ENCODE measurements at regions not wholly inside any gene's neighbourhood (a gene's known extent, or its start where the extent isn't known, plus 50 kb on each side); places are given as distances from the start of the nearest gene placed in this dataset.

- no peak overlapping the region for H3K4me3 ChIP-seq (ENCODE audit: low read depth, low read length)
- no peak for TF ChIP-seq CTCF (IDR thresholded peaks at IDR 0.05; ENCODE audit: low read depth, low read length, missing control alignments)
Observed at GRCh38 chr13:33340631-33341030, 55.1 kb upstream of the STARD13 start.

GRCh38 chr13:33341861-33342452 lies 56.4 kb upstream of the STARD13 start:
- TF ChIP-seq CTCF (IDR thresholded peaks at IDR 0.05; ENCODE audit: low read depth, low read length, missing control alignments): no peak
- no peak overlapping the region for H3K4me3 ChIP-seq (ENCODE audit: low read depth, low read length)
- no peak for DNase-seq (ENCODE audit: low read depth)
- in situ Hi-C loops (cut with HindIII; ENCODE audit: low sequenced_read_pairs): no loop called here

More at GRCh38 chr13:33340631-33341030, 55.1 kb upstream of the STARD13 start:
- in situ Hi-C loops (cut with HindIII; ENCODE audit: low sequenced_read_pairs): no loop called here
- no peak for DNase-seq (ENCODE audit: low read depth)

- in situ Hi-C loops (cut with HindIII; ENCODE audit: low sequenced_read_pairs): no loop called here
- H3K4me3 ChIP-seq (ENCODE audit: low read depth, low read length): no peak overlapping the region
- no peak for TF ChIP-seq CTCF (IDR thresholded peaks at IDR 0.05; ENCODE audit: low read depth, low read length, missing control alignments)
- no peak for DNase-seq (ENCODE audit: low read depth)
Observed at GRCh38 chr13:33345842-33346241, 60.3 kb upstream of the STARD13 start.

GRCh38 chr13:33347861-33348260 lies 62.3 kb upstream of the STARD13 start:
- no peak overlapping the region for H3K4me3 ChIP-seq (ENCODE audit: low read depth, low read length)
- DNase-seq (ENCODE audit: low read depth): peak; percentile 45
- no peak for TF ChIP-seq CTCF (IDR thresholded peaks at IDR 0.05; ENCODE audit: low read depth, low read length, missing control alignments)
- in situ Hi-C loops (cut with HindIII; ENCODE audit: low sequenced_read_pairs): no loop called here

GRCh38 chr13:33348366-33348765 lies 62.8 kb upstream of the STARD13 start:
- no peak for TF ChIP-seq CTCF (IDR thresholded peaks at IDR 0.05; ENCODE audit: low read depth, low read length, missing control alignments)
- H3K4me3 ChIP-seq (ENCODE audit: low read depth, low read length): no peak overlapping the region
- in situ Hi-C loops (cut with HindIII; ENCODE audit: low sequenced_read_pairs): no loop called here
- peak; percentile 57 for DNase-seq (ENCODE audit: low read depth)

GRCh38 chr13:33349288-33349985 lies 63.9 kb upstream of the STARD13 start:
- in situ Hi-C loops (cut with HindIII; ENCODE audit: low sequenced_read_pairs): no loop called here
- peak overlapping the region; percentile 75 for H3K4me3 ChIP-seq (ENCODE audit: low read depth, low read length)

More at GRCh38 chr13:33349288-33349985, 63.9 kb upstream of the STARD13 start:
- no peak for TF ChIP-seq CTCF (IDR thresholded peaks at IDR 0.05; ENCODE audit: low read depth, low read length, missing control alignments)
- no peak for DNase-seq (ENCODE audit: low read depth)

Measured in astrocyte of the cerebellum (primary cell).